OCI-M1 (cell line): ENCODE measurements at regions not wholly inside any gene's neighbourhood (a gene's known extent, or its start where the extent isn't known, plus 50 kb on each side); places are given as distances from the start of the nearest gene placed in this dataset.
"Not testable (repeated sequence)": the region's sequence is repeated elsewhere in the genome, so short reads cannot be mapped to it uniquely, and the experiment has no call there.

Experiments
- DNase-seq: peaks from one replicate; lab custom pipeline; 2025; lab: John Stamatoyannopoulos, UW

DNA sequence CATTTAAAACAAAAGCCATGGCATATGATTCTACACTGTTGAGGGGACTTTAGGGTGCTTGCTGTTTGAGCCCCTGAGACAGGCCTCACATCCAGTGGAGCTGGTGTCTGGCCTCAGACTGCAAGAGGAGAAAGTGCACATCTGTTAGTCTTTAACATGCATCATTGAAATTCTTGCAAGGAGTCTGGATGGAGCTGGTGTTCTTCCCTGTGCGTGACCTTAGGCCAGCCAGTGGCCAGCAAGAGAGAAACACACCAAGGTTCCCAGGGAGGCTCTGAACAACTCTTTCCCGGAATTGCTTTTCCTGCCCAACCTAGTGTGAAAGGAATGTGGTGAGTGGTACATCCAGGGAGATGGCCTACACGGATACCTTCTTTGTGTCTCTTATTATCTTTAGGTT lies 282.8 kb upstream of the TNC start:
- DNase-seq = no peak

DNA sequence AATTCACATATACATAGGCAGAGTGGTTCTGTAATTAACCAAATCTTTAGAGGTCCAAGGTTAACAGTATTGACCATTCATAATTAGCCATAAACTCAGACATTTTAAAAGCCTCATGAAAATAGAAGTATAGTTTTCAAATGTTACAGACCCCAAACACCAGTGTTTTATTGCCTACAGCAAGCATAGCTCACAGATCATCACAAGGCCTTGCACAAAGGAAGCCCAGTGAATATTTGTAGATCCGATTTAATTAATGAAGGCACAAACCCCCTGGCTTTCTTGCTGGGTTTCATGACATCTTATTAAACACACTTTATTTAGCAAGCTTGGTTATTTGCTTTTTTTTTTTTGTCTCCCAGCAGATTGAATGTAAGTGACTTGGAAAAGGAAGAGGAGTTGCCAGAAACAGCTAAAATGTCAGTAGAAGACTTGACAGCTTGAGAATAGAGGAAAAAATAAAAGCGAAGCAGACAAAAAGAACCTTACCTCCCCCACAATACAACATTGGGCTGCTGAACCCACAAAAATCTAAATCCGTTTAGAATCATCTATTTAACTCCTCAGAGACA lies 283.9 kb upstream of the TNC start:
- DNase-seq = no peak

DNA sequence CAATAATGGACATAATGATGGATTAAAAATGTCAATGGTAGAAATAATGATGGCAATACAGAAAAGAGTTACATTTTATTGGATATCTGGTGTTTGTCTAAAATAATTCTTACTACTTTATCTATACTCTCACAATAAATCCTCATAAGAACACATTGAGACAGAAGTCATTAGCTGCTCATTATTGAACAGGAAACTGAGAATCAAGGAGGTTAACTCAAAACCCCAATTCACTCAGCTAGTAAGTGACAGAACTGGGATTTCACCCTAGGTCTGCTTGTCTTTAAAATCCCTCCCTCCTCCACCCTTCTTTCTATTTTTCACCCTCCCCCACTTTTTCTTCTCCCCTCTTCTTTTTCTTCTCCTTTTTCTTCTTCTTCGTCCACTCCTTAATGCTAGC lies 285.8 kb upstream of the TNC start:
- no peak for DNase-seq

DNA sequence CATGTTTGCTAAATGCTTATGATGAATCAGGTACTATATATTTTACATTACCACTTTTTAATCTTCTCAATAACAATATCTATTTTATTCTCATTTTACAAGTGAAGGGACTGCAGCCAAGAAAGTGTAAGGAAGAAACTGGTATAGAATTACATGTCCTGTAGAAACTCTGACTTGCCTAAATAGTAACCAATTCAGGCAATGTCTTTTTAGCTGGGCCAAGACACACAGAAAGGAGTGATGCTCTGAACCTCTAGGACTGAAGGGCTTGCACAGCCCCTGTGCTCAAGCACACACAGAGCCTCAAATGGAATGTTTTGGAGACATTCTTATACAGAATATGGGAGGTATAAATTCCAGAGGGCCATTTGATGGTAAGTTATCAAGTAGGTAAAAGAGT lies 286.4 kb upstream of the TNC start:
- no peak for DNase-seq

DNA sequence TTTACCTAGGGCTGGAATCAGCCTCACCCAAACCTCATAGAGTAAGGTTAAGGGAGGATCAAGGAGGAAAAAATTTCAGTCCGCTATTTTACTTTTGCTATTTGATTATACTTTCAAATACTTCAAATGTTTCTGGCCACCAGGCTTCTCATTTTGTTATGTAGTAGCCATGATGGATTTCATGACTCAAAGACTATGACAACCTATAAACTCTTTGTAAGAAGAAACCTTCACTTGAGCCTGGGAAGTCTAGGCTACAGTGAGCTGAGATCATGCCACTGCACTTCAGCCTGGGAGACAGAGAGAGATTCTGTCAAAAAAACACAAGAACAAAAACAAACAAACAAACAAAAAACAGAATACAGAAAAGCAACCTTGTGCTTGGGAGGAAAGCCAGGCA lies 293.6 kb upstream of the TNC start:
- DNase-seq = no peak

DNA sequence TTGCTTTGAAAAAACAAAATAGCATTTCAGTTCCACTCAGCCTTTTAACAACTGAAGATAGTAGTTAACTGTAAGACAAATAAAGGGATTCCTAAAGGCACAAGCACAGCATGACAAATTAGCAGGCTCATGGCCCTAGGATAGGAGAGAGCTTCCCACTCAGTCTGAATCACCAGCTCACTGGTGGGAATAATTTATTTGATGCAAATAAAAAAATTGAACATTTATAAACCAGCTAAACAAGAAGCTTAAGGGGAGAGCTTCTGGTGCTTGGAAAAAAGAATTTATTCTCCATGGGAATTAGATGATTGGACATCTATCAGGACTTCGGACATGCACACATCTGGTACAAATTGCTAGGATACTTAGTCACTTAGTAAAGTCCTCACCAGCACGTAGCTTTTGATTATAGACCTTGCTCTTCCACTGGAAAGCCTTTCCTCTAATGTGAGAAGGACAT lies 294.1 kb upstream of the TNC start:
- no peak for DNase-seq

DNA sequence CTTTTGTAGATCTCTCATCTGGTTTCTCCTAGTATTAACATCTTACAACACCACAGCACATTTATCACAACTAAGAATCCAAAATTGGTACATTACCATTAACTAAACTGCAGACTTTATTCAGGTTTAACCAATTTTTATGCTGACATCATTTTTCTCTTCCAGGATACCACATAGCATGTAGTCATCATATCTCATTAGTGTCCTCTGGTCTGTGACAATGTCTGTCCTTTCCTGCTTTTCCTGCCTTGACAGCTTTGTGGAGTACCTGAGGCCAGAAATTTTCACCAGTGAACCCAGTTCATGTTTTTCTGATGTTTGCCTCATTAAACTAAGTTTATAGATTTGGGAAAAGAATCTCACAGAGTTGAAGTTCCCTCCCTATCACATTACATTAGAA lies 294.7 kb upstream of the TNC start:
- DNase-seq = no peak

DNA sequence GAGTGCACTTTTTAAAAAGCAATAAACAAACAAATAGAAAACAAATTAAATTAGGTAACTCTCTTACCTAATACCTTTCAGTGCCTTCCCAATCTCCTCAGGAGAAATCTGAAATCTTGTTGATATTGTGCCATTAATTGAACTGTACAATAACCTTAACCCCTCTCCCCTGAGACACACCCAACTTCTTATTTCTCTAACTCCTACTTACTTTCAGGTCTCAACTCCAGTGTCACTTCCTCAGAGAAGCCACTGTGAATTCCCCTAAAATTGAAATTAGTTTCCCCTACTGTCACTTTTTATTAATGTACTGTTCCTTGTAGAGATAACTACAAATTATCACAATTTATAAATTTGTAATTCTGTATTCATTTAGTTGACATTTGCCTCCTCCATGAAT lies 295.3 kb upstream of the TNC start:
- DNase-seq = no peak

DNA sequence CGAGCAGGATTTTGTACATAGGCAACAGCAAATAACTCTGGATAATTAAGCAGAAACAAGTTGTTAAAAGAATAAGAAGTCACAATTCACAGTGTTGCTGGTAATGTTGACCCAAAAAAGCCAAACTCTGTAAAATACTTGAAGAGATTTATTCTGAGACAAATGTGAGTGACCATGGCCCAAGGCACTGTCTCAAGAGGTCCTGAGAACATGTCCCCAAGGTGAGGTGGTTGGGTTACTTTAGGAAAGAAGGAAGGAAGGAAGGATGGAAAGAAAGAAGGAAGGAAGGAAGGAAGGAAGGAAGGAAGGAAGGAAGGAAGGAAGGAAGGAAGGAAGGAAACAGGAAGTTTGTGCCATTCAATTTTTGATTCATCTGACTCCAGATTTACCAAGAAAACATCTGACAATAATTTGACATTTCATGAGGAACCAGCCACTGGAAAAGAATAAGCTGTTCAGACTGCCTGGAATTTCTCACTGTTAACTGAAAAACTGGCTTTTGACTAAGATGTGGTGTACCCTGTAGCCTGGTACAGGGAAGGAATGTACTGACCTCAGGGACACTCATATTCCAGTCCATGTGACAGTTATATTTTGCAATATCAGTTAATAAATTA lies 295.9 kb upstream of the TNC start:
- no peak for DNase-seq

DNA sequence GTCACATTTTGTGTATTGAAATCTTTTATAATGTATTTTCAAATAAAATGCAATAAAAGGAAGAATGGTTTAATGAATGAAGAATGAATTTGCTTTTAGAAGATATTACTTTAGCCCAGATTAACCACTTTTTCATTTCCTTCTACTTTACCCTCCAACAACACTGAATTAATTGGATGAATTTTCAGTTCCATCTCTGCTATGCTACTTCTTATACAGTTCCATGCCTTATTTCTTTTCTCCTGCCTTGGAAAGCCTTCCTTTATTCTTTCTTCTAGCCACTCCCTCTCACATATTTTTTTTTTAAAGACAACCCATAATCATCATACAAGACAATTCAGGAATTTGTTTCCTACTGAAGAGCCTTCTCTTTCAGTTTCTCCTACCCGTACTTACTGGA lies 296.6 kb upstream of the TNC start:
- DNase-seq = no peak

DNA sequence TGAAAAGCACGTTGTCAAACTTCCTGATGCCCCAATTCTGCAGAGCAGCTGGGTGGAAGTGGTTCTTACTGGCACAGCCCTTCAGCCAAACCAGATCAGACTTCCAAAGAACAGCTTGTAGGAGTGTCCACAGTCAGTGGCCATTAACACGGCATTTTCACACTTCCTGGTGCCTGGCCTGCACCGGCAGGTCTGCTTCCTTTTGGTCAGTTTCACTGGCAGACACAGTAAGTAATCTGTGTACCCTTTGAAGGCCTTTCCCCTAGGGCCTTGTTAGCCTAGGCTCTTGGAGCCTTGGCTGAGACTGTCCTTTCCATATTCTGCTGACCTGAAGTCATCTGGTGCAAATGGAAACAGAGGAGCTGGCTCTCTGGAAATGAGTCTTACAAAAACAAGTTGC lies 297.5 kb upstream of the TNC start:
- no peak for DNase-seq

DNA sequence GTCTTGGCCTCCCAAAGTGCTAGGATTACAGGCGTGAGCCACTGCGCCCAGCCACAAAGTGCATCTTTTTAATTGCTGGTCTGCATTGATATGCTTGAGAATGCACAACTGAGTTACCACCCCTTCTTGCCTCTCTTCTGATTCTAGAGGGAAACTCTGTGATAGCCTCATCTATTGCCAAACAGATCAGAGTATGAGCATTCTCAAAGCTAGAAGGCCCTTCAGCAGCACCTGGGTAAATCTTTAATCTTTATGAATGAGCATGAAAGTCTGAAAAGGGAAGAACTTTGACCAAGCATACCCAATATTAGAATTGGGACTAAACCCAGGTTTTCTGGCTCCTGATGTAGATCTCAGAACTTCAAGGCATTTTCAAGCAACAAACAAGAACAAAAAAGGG lies 298.3 kb upstream of the TNC start:
- DNase-seq = no peak

DNA sequence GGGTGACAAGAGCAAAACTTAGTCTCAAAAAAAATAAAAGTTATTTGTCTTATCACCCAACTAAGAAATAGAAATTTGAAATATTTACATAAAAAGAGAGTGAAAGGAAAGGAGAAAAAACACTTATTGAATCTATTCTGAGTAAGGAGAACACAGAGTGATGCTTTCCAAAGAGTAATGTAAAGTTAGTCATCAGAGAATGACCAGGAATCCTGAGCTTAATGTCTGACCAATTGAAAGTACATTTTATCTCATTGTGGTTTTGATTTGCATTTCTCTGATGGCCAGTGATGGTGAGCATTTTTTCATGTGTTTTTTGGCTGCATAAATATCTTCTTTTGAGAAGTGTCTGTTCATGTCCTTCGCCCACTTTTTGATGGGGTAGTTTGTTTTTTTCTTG lies 300.2 kb upstream of the TNC start:
- not testable (repeated sequence) for DNase-seq

DNA sequence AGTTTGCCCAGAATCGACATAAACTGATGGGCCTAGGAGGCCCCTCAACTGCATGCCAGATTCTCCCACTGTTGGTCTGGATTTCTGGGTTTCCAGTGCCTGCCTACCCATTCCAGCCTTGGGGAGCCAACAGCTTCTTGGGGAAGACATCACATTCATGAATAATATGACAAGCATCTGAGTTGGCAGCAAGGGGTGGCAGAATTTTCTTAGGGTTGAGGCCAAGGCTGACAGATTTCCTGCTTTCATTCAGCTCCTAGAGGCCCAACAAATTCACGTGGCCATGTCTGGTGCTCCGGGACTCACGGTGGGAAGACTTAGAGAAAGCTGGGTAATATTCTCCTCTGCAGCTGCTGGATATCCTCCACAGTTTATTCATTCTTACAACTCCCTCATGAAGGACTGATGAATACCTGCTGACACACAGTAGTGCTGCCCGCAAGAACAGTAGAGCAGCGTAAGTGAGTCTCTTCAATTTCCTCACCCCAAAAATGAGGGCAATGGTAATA lies 305.0 kb upstream of the TNC start:
- no peak for DNase-seq

DNA sequence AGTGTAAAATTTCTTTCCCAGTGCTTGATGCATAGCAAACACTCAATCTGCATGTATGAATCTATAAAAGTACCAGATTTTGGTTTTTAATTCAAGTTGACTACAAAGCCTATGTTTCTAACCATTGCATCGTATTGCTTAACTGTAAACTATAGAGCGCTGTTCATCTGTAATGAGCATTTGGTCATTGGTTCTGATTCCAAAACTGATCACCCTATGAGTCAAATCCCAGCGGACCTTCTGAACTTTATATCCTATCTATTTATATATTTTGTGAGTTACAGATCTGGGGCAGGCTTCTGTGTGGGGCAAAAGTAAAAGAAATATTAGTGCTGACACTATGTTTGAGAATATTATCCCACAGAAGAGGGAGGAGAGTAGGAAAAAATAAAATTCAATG lies 305.7 kb upstream of the TNC start:
- DNase-seq = no peak

DNA sequence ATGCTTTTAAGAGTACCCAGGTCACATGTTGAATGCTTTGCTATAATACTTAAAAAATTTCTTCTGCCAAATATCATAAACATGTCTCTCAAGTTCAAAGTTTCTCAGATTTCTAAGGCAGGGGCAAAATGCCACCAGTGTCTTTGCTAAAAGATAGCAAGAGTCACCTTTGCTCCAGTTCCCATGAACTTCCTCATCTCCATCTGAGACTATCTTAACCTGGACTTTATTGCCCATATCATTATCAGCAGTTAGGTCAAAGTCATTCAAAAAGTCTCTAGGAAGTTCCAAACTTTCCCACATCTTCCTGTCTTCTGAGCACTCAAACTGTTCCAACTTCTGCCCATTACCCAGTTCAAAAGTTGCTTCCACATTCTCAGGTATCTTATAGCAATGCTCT lies 307.6 kb upstream of the TNC start:
- DNase-seq = no peak

DNA sequence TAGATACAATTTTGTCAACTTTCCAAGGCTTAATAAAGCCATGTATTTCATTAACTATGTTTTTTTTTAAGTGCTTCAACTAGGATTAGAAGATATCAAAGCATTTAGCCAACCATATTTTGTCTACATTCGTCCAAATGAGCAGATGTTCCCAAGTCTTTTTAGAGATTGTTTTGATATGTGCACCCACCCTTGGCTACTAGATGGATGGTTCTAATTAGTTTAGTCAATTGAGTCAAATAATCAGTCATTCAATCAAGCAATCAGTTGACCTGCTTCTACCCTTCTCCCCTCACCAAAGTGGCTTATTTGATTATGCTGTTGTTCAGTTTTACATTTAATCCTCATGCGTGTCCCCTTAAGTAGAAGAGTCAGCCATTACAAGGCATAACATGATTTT lies 319.5 kb upstream of the TNC start:
- DNase-seq = no peak

DNA sequence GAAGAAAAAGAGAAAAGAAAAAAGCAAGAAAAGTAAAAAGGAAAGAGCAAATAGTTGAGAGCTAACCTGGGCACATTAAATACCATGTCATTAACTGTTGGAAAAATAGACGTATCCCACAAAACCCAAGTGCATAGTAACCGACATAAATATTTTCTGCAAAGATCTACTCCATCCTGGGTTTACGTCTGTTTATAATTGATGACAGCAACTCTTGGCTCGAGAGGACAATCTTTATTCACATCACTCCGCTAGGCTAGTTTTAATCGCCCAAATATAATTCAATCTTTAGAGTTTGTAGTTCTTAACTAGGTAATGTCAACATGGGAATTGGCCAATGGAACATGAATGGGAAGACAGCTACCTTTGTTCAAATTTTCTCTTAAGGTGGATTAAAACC lies 321.7 kb upstream of the TNC start:
- no peak for DNase-seq

DNA sequence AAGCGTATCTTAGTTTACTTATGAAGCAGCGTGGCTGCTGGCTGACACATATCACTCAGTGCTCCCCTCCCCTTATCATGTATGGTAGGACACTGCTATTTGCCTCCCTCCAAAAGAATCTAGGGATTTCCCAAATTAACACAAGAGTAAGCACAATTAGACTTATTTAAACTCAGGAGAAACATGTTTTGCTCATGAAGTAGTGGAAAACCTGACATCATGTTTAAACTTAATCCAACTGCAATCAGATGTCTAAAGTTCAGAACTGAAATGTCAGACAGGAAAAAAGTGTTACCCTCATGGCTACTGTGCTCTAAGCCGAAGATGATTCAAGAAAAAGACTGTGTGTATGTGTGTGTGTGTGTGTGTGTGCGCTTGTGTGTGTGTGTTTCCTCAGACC lies 324.1 kb upstream of the TNC start:
- DNase-seq = no peak

DNA sequence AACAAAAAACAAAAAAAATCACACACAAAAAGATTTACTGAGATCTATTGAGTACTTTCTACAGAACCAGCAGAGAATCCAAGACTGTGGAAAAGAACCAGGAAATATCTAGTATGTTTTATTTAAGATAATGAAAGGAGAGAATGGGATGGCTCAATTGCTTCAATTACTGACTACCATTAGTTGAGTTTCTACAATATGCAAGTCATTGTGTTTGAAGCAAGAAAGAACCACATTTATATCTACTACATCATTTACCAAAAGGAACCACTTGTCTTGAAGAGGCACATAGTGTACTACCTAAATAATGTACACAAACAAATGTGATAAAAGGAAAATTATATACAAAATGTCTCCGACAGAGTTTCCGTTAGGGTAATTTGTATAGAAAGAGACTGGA lies 325.9 kb upstream of the TNC start:
- DNase-seq = no peak

DNA sequence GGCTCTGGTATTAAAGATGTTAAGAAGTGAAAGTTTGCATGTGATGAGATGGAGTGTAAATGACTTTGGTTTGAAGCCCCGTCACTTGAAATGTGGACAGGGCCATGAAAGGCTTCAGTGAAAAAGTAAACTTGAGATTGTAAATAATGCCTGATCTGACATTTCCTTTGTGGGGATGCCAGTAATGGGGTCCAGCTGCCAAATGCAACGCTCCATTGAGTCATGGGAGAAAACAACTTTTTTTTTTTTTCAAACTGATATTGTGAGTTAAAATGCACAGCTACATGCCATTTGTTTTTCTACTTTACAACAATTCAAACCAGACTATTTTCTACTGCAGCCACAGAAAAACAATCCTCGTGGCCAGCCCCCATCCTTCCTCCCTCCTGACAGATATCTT lies 327.0 kb upstream of the TNC start:
- no peak for DNase-seq

DNA sequence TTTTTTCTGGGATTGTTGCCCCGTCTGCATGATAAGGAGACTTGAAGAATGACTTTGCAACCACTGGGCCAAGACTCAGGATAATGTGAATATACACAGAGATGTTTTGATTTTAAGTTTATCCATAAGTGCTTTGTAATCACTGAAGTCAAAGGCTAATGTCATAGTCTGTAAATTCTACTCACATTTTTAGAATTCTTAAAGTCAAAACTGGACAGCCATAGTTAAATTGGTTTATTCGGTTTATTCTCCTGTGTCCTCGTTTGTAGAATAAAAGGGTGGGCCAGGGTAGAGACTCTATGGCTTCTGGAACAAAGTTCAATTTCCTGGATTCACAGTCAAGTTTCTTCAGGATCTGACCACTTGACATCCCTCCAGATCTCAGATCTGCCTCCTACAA lies 327.7 kb upstream of the TNC start:
- no peak for DNase-seq

DNA sequence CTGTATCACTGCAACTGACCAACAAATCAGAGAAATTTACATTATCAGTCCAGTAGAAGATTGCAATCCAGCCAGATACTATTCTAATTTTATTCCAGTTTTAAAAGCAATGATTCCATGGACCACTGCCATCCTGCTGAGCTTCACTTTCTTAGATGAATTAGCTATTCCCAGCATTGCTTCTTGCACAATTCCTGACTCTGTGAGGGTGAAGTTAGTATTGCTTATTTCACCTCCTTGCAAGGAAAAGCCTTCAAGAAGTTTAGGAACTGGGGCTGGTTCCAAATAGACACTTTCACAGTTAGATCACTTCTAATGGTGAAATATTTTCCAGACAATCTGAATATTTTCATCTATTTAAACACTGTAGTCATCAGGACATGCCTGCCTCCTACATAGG lies 338.6 kb upstream of the TNC start:
- DNase-seq = no peak

DNA sequence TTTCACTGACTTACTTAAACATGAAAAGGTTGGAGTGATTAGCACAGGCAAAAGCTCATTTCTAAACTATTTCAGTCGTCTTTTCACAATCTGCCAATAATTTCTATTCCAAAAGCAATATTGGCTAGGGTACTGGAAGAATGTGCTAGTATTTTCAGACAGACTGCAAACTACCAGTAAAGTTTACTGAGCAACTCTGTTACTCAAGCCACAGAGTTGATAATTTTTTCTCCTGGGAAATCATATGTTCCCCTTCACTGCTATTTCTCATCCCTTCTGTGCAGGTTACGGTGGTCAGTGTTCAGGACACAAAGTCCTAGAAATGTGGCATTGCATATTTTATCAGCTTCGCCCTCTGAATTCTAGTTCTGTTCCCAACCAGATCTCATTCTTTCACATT lies 343.3 kb upstream of the TNC start:
- no peak for DNase-seq
